WERI-Rb-1 (cell line): ENCODE measurements at regions not wholly inside any gene's neighbourhood (a gene's known extent, or its start where the extent isn't known, plus 50 kb on each side); places are given as distances from the start of the nearest gene placed in this dataset.

ENCODE experiments used
- DNase-seq: peaks from one replicate; pipeline ENCODE4 v3.0.0-alpha.2; 2020
- H3K27ac ChIP-seq: fragments of 250-450 bp; sonication (Bioruptor Pico); 2 replicates; pipeline ENCODE4 v1.5.1; 2020; ENCODE audit warnings: mild to moderate bottlenecking, moderate library complexity
- H3K27me3 ChIP-seq: fragments of 250-450 bp; sonication (Bioruptor Pico); 2 replicates; pipeline ENCODE4 v1.5.1; 2021; ENCODE audit warnings: mild to moderate bottlenecking, low read depth, moderate library complexity; ENCODE audit not compliant: insufficient read depth, severe bottlenecking
- H3K36me3 ChIP-seq: fragments of 250-450 bp; sonication (Bioruptor Pico); 2 replicates; pipeline ENCODE4 v1.5.1; 2020; ENCODE audit warnings: mild to moderate bottlenecking, moderate library complexity
- H3K4me3 ChIP-seq: 2 replicates; pipeline ENCODE4 v1.5.1; 2011; ENCODE audit warnings: low read depth, mild to moderate bottlenecking, control low read depth, low read length
- H3K9me3 ChIP-seq: fragments of 250-450 bp; sonication (Bioruptor Pico); 2 replicates; pipeline ENCODE4 v1.5.1; 2021; ENCODE audit warnings: mild to moderate bottlenecking, moderate library complexity; ENCODE audit not compliant: severe bottlenecking
- TF ChIP-seq, protein P1 (sequence below): IDR thresholded peaks from 2 replicates; pipeline ENCODE4 v1.5.1; 2011; ENCODE audit warnings: low read depth, mild to moderate bottlenecking, control low read depth, inconsistent platforms, low read length

DNA sequence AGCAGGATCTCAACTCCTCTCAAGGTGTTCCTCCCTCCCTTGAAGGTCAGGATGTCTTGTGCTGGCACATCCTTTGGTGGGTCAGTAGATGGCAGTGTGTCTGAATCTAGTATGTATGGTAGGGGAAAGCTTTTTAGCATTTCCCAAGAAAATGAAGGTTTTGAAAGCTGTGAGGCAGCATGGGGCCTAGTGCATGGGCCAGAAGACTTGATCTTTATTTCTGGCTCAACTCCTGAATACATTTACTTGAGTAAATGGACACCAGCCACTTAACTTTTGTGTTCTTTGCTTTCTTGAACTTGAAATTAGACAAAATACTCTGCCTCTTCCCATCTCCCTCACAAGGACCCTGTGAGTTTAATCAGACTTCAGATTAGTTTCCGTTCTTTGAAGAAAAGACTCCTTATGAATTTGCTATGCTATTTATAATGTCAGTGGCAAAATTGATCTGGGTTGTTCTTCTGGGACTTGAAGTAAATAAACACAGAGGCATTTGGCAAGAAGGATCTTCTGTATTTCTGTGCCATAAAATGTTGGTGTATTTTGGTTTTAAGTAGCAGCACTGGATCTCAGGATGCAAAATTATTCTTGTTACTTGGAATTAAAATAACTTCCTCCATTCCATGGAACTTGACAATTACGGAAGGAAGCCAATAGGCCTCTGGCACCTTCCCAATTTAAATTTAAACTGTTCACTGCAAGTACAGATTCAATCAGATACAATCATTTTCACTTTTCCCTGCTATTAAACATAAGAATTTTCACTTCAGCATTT lies 288.8 kb downstream of the CASP12 start:
- DNase-seq, result peak; percentile 16
- Histone ChIP-seq H3K4me3 (no peak overlapping the region), H3K27ac (no peak overlapping the region), H3K9me3 (no peaks in the 10 kb centered on the region), H3K27me3 (no peaks in the 10 kb centered on the region), H3K36me3 (no peaks in the 10 kb centered on the region)
- TF ChIP-seq, protein P1, sequence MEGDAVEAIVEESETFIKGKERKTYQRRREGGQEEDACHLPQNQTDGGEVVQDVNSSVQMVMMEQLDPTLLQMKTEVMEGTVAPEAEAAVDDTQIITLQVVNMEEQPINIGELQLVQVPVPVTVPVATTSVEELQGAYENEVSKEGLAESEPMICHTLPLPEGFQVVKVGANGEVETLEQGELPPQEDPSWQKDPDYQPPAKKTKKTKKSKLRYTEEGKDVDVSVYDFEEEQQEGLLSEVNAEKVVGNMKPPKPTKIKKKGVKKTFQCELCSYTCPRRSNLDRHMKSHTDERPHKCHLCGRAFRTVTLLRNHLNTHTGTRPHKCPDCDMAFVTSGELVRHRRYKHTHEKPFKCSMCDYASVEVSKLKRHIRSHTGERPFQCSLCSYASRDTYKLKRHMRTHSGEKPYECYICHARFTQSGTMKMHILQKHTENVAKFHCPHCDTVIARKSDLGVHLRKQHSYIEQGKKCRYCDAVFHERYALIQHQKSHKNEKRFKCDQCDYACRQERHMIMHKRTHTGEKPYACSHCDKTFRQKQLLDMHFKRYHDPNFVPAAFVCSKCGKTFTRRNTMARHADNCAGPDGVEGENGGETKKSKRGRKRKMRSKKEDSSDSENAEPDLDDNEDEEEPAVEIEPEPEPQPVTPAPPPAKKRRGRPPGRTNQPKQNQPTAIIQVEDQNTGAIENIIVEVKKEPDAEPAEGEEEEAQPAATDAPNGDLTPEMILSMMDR, result peak; percentile 75

DNA sequence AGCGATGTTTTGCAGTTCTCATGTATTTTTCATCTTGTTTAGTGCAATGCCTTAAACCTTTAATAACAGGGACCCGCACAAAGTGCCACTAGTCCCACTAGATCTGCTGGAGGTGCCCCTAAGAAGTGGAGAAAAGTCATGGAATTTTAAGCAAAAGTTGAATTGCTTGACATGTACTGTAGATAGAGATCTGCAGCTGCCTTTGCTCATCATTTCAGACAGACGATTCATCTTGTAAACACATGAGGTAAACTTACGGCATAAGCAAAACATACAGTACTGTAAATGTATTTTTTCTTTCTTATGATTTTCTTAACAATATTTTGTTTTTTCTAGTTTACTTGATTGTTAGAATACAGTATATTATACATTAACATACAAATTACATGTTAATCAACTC lies 295.6 kb downstream of the CASP12 start:
- TF ChIP-seq, protein P1, result no peak
- DNase-seq, result no peak
- no peaks in the 10 kb centered on the region for H3K27me3 ChIP-seq

DNA sequence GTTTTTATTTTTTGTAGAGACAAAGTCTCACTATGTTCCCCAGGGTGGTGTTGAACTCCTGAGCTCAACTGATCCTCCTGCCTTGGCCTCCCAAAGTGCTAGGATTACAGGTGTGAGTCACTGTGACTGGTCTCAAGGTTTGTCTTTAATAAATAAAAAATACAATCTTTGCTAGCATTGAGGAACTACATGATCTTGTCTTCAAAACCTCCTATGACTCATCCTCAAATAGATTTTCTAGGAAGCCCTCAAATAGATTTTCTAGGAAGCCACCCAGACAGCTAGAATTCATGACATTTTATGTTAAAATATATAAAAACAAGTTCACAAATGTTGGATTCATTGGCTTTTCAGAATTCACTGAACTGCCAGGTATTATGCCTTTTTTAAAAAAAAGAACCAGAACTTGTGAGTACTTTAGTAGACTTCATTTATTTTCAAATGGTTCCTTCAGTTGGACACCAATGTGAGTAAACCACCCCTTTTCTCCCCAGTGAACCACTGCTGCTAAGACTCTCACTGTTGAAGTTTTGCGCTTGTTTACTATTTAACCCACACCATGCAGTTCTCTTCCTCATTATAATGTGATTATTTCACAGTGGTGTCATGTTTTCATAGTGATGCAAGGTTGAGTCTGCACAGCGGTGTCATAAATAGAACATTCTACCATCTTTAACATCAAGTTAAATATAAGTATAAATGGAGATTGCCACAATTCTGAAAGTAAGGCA lies 303.9 kb downstream of the CASP12 start:
- H3K27ac ChIP-seq, result no peak overlapping the region
- no peaks in the 10 kb centered on the region for H3K9me3 ChIP-seq
- H3K36me3 ChIP-seq, result no peaks in the 10 kb centered on the region
- DNase-seq, result no peak
- TF ChIP-seq, protein P1, result no peak
- no peak overlapping the region for H3K4me3 ChIP-seq
- no peaks in the 10 kb centered on the region for H3K27me3 ChIP-seq

More for the DNA sequence above, 295.6 kb downstream of the CASP12 start:
- Histone ChIP-seq H3K9me3 (no peaks in the 10 kb centered on the region), H3K27ac (no peak overlapping the region), H3K36me3 (no peaks in the 10 kb centered on the region), H3K4me3 (no peak overlapping the region)

DNA sequence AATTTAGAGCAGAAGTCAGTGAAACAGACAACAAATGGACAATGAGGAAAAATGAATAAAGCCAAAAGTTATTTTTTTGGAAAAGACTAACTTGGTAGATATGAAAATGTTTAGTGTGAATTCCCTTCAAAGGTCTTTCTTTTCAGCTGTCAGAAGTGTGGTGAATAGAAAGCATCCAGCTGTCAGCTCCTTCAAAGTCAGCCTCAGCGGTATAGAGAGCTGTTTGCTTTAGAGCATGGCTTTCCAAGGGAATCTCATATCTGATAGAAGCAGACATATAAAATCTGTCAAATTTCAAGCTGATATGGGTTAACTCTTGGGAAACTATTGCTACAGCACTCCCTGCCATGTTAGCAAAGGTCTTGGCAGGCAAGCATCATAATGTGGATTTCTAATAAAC lies 309.3 kb downstream of the CASP12 start:
- no peak for DNase-seq
- Histone ChIP-seq H3K27me3 (no peaks in the 10 kb centered on the region), H3K27ac (no peak overlapping the region), H3K36me3 (no peaks in the 10 kb centered on the region), H3K4me3 (no peak overlapping the region), H3K9me3 (no peaks in the 10 kb centered on the region)
- TF ChIP-seq, protein P1, result no peak

DNA sequence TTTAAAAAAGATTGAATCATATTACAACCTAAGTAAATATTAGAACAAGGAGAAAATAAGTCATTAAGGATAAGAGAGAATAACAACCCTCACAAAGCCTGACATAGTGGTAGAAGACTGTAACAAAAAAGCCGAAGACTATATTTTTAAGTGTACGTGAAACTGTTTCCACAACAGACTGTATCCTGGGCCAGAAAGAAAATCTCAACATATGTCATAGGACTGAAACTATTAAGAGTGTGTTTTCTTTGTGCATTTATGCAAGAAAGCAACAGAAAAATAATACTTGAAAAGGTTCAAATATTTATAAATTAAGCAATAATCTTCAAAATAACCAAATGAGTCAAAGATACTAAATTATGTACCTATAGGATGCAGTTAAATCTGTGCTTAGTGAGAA lies 309.8 kb downstream of the CASP12 start:
- Histone ChIP-seq H3K36me3 (no peaks in the 10 kb centered on the region), H3K27ac (no peak overlapping the region), H3K27me3 (no peaks in the 10 kb centered on the region), H3K9me3 (no peaks in the 10 kb centered on the region), H3K4me3 (no peak overlapping the region)
- DNase-seq, result no peak
- TF ChIP-seq, protein P1, result no peak
